ENCODE measurements at regions not wholly inside any gene's neighbourhood (a gene's known extent, or its start where the extent isn't known, plus 50 kb on each side); places are given as distances from the start of the nearest gene placed in this dataset.
"Not testable (repeated sequence)": the region's sequence is repeated elsewhere in the genome, so short reads cannot be mapped to it uniquely, and the experiment has no call there.

GRCh38 chr5:104096451-104096850, 533.9 kb upstream of the NUDT12 start:
- no peak for DNase-seq (ENCODE audit: low spot score)
- TF ChIP-seq CTCF (IDR thresholded peaks at IDR 0.05; ENCODE audit: extremely low read depth, missing control alignments), result no peak

GRCh38 chr5:104095527-104095926, 532.9 kb upstream of the NUDT12 start:
- no peak for TF ChIP-seq CTCF (IDR thresholded peaks at IDR 0.05; ENCODE audit: extremely low read depth, missing control alignments)
- DNase-seq (ENCODE audit: low spot score), result no peak

GRCh38 chr5:104088876-104089778, 526.5 kb upstream of the NUDT12 start:
- TF ChIP-seq CTCF (IDR thresholded peaks at IDR 0.05; ENCODE audit: extremely low read depth, missing control alignments), result no peak
- DNase-seq (ENCODE audit: low spot score), result no peak

DNA sequence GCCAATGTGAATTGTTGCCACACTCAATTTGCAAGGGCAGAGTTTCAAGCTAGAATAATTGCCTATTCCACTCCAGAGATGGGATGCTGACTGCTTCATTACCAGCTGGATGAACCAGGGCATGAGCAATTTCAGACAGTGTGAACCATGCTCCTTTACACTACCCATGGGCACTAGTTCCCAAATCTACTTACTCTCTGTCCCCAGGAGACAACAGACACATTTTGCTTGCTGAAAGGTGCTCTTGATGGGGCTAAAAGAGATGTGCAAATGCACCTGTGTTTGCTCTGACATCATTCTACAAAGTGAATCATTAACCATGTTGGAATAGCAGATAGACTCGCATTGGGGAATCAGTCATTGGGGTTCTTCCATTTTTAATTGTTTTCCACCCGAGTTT, 522.3 kb upstream of the NUDT12 start:
- TF ChIP-seq CTCF (IDR thresholded peaks at IDR 0.05; ENCODE audit: extremely low read depth, missing control alignments), result no peak

GRCh38 chr5:104082754-104083153, 520.2 kb upstream of the NUDT12 start:
- no peak for DNase-seq (ENCODE audit: low spot score)
- no peak for TF ChIP-seq CTCF (IDR thresholded peaks at IDR 0.05; ENCODE audit: extremely low read depth, missing control alignments)

More for the DNA sequence above, 522.3 kb upstream of the NUDT12 start:
- DNase-seq (ENCODE audit: low spot score), result no peak

DNA sequence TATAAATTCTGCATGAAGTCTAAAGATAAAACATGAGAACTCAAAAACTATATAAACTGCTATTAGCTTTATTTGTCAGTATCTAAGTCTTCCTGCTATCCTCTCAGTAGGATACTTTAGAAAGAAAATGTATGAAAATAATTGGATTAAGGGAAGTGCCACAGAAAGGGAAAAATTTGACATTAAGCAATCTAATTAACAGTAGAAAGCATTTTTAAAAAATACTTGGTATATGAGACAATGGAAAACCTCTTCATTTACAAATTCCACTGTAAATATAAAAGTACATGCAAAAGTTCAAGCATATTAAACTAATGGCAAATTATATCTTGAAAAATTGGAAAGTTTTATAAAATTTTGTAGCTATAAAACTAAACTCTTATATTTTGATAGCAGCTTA, 518.6 kb upstream of the NUDT12 start:
- DNase-seq (ENCODE audit: low spot score), result no peak
- TF ChIP-seq CTCF (IDR thresholded peaks at IDR 0.05; ENCODE audit: extremely low read depth, missing control alignments), result no peak

DNA sequence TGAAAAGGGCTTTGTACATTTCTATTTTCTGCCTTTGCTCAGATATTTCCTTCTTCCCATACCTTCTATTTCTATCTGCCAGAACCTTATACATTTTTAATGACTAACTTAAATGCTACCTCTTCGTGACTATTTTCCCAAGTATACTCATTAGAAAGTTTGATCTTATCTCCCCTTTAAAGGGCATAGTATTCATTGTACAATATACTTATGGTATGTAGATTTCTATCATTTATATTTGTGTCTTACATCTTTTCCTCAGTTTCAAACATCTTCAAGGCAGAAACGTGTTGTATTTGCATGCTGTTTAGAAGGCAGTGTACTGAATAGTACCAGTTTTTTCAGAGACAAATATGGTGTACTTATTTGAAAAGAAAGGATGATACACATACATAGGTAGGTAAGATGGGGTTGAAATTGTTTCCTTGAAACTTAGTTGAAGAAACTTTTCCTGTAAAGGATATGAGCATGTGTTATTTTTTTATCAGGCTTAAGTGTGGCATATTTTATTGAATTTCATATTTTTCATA, 518.1 kb upstream of the NUDT12 start:
- TF ChIP-seq CTCF (IDR thresholded peaks at IDR 0.05; ENCODE audit: extremely low read depth, missing control alignments), result no peak
- no peak for DNase-seq (ENCODE audit: low spot score)

- DNase-seq (ENCODE audit: low spot score), result not testable (repeated sequence)
Measured at GRCh38 chr5:104079861-104080645, 517.5 kb upstream of the NUDT12 start.
